Heart left ventricle (tissue), 13 donors: ENCODE measurements at regions not wholly inside any gene's neighbourhood (a gene's known extent, or its start where the extent isn't known, plus 50 kb on each side); places are given as distances from the start of the nearest gene placed in this dataset.

ENCODE experiments used
- POLR2A ChIP-seq, 2 donors: fragments of 450-650 bp; IDR thresholded peaks; one replicate each; pipeline ENCODE4 v1.6.1; 2017; ENCODE audit warnings: antibody characterized with exemption in 2 of 2, mild to moderate bottlenecking in 2 of 2, moderate library complexity in 2 of 2
- TF ChIP-seq, protein P1 (sequence below), 12 donors: fragments of 200-600 bp; sonication (generic) in 4 of 12; IDR thresholded peaks; one replicate each; pipeline versions ENCODE4 v1.5.0 to v1.8.0; 2018 to 2022; ENCODE audit warnings: antibody characterized with exemption in 12 of 12, mild to moderate bottlenecking in 5 of 12
- donor health status: ischemic (EF 13 %, LVEDD 7.1; RV severe dilation, severe dysfunction).
- donor health status: DM: no; HTN: yes; CAD: no.
- donor health status: DM: no; HTN: no; CAD: no.
- donor health status: ischemic (EF 25% LVEDD 6.9; RV normal size, moderate dysfunction).
- donor health status: ischemic (EF 25% LVEDD 5.7; RV mildly dilated, moderate dysfunction).
- donor health status: ischemic (EF 35%, LVEDD 5.7; RV mildly dilated, moderate dysfunction).
- donor health status: nonischemic (EF 11% LVEDD 7.7; RV severe dilation, severe dysfunction).
- donor health status: DM: yes; HTN: yes; CAD: no.
- donor health status: PGD.
- donor health status: ischemic (EF 29% LVEDD 5.4; RV normal size, mild dysfunction).
- donor health status: nonischemic (EF 23%, LVEDD 6.1; RV moderate dilation, normal function).

- TF ChIP-seq, protein P1, sequence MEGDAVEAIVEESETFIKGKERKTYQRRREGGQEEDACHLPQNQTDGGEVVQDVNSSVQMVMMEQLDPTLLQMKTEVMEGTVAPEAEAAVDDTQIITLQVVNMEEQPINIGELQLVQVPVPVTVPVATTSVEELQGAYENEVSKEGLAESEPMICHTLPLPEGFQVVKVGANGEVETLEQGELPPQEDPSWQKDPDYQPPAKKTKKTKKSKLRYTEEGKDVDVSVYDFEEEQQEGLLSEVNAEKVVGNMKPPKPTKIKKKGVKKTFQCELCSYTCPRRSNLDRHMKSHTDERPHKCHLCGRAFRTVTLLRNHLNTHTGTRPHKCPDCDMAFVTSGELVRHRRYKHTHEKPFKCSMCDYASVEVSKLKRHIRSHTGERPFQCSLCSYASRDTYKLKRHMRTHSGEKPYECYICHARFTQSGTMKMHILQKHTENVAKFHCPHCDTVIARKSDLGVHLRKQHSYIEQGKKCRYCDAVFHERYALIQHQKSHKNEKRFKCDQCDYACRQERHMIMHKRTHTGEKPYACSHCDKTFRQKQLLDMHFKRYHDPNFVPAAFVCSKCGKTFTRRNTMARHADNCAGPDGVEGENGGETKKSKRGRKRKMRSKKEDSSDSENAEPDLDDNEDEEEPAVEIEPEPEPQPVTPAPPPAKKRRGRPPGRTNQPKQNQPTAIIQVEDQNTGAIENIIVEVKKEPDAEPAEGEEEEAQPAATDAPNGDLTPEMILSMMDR (IDR thresholded peaks at IDR 0.05) = no peak
- TF ChIP-seq POLR2A (IDR thresholded peaks at IDR 0.05) = no peak
Measured at GRCh38 chr14:97655169-97655948, 858.2 kb downstream of the VRK1 start.
